Nucleus accumbens (tissue), 56 donors: ENCODE measurements at regions not wholly inside any gene's neighbourhood (a gene's known extent, or its start where the extent isn't known, plus 50 kb on each side); places are given as distances from the start of the nearest gene placed in this dataset.
"Not testable (repeated sequence)": the region's sequence is repeated elsewhere in the genome, so short reads cannot be mapped to it uniquely, and the experiment has no call there.

Experiments used
- DNase-seq, 56 donors: peaks; one replicate each; lab custom pipeline; 2025; lab: John Stamatoyannopoulos, UW

DNA sequence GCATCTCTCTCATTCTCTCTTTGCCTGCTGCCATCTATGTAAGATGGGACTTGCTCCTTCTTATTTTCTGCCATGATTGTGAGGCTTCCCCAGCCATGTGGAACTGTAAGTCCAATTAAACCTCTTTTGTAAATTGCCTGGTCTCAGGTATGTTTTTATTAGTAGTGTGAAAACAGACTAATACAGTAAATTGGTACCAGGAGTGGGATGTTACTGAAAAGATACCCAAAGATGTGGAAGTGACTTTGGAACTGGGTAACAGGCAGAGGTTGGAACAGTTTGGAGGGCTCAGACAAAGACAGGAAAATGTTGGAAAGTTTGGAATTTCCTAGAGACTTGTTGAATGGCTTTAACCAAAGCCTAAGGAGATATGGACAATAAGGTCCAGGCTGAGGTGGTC, 503.1 kb upstream of the SOX9 start:
- not testable (repeated sequence) for DNase-seq

DNA sequence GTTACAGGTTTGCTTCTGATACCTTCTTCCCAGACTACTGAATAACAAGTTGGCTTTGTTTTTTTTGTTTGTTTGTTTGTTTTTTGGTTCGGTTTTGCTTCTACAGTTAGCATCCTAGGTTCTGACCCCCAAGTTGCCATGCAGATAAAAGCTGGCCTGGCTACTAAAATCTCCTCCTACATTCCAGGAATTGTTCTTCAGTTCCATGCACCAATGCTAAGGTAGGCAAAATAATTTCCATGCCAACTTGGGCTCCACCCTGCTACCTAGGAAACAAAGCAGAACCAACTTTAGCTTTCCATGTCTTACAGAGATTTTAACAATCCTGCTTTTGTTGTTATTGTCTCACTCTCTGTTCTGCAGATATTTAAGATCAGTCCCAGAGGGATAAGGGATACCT, 495.5 kb upstream of the SOX9 start:
- no peak for DNase-seq

DNA sequence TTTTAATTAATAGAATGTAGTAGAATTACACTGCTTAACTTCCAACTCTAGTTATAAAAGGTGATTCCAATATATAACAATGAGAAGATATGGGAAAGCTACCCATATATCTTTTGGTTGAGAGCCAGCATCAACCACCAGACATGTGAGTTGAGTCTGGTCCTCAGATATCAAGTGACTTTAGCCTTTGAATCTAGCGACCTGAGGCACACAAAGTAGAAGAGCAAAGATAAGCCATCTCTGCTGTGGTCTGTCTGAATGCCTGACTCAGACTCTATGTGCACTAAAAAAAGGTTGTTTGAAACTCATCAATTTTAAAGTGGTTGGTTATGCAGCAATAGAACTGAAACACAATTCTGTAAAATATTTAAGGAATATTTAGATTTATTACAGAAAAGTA, 492.5 kb upstream of the SOX9 start:
- no peak for DNase-seq

DNA sequence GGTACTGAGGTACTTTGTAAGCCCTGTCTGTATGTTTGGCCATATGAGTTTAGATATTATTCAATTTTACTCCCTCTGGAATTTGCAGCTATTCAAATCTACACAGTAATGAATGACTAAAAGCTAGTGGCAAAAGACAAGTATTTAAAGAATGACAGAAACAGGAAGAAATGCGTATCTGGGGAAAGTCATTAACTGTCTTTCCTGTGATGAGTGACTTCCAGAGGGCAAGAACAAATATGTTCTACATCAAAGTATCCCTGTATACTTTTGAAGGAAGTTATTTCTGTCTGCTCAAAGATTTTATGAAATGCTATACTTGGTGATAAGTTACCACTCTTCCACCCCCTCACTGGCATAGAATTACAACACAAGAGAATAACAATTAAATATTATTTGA, 489.3 kb upstream of the SOX9 start:
- no peak for DNase-seq

DNA sequence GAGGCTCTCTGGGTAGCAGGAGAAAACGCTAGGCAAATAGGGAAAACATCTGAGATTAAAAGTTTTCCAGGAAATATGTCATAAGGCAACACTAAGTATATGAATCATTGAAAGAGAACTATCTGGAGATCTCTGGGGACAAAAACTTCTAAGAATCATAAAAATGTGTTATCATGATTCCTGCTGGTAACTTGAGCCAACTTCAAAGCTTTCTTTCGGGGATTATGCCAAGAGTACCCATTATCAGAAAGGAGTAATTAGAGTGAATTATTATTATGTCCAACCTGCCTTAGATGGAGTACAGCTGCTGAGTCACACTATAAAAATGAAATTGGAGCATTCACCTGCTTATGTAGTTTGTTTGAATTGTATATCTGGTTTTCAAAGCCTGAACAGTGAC, 488.5 kb upstream of the SOX9 start:
- DNase-seq: no peak

GRCh38 chr17:71633391-71633849, 487.4 kb upstream of the SOX9 start:
- DNase-seq: no peak

GRCh38 chr17:71634376-71634775, 486.4 kb upstream of the SOX9 start:
- DNase-seq: no peak

GRCh38 chr17:71635187-71635586, 485.6 kb upstream of the SOX9 start:
- no peak for DNase-seq

- DNase-seq: no peak
Observed at GRCh38 chr17:71636644-71637043, 484.2 kb upstream of the SOX9 start.

GRCh38 chr17:71638668-71639067, 482.2 kb upstream of the SOX9 start:
- no peak for DNase-seq

DNA sequence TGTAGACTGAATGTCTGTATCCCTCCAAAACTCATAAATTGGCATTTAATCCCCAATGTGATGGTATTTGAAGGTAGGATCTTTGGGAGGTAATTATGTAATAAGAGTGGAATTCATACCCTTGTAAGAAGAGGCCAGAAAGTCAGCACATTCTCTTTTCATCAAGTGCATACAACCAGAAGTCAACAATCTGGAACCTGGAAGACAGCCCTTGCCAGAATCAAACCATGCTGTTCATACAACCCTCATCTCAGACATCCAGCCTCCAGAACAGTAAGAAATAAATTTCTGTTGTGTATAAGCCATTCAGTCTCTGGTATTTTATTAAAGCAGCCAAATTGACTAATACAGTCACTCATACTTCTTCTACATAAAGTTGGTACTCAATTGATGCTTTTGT, 481.0 kb upstream of the SOX9 start:
- no peak for DNase-seq

DNA sequence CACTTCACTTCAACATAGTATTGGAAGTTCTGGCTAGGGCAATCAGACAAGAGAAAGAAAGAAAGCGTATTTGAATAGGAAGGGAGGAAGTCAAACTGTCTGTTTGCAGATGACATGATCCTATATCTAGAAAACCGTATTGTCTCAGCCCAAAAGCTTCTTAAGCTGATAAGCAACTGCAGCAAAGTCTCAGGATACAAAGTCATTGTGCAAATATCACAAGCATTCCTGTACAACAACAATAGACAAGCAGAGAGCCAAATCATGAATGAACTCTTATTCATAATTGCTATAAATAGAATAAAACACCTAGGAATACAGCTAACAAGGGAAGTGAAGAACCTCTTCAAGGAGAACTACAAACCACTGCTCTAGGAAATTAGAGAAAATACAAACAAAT, 473.9 kb upstream of the SOX9 start:
- DNase-seq: not testable (repeated sequence)

- DNase-seq: not testable (repeated sequence)
Observed at GRCh38 chr17:71648342-71648741, 472.5 kb upstream of the SOX9 start.

GRCh38 chr17:71649941-71650350, 470.9 kb upstream of the SOX9 start:
- DNase-seq: no peak

GRCh38 chr17:71655542-71655941, 465.3 kb upstream of the SOX9 start:
- no peak for DNase-seq

DNA sequence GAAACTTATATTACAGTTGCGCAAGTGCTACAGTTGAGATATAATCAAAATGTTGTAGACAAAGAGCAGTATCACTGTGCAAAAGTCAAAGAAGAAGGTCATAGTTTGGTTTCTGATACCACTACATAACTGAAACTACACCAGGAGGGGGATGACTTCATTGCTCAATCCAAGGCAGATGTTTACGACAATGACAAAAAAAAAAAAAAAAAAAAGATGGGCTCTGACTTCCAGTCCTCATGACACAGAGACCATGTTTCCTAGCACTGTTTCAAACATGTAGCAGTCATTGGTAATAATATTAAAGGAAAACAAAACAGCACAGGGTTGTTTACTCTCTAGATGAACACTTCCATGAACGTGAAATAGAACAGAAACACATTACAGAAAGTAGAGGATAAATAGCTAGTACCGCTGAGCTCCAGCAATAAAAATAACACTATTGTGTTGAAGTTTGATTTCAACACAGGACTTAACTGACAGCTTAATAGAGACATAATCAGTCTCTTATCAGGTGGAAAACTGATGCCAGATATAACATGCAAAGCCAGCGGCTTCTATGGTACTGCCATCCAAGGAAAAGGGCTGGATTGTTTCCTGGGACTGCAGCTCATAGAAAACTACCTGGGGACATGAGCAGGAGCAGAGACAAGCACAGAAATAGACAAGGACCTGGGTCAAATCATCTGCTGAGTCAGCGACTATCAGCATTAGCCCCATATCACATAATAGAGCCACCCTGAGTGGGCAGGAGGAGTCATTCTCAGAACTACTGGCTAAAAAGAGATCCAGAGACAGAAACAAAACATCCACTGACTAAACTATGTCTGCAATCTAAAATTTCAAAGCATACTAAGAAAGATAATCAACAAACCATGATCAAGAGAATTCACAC, 463.6 kb upstream of the SOX9 start:
- DNase-seq: no peak

DNA sequence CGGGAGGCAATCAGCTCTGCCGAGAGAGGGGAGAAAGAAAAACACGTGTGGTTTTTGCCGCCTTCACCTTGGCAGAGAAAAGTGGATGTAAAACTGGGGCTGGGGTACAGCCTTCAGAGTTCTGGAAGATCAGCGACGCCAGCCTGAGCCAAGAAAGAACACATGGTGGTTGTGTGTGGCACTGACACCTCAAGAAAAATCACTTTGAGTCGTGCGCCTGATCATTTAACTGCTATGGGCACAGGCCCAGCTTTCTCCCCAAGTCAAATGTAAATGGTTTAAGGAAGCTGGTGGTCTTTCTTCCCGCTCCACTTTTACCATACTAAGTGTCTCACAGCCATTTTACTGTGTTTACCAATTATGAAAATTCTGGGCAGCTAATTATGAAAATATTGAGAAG, 461.8 kb upstream of the SOX9 start:
- DNase-seq: no peak

DNA sequence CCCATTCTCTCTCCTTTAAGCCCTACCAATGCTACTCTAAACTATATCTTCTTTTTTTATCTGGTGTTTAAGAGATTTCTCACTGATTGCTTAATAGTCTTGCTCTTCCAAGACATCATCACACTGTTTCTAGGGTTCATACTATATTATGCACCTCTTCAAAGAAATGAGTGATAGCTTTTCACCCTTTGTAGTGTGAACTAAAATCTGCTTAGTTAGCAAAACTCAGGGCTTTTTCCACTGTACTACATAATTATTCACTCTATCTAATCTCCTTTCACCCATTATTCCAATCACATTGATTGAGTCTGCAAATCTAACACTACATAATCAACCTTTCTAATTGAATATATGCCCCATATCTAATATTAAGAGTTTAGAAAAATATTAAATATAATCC, 456.0 kb upstream of the SOX9 start:
- no peak for DNase-seq

GRCh38 chr17:71666047-71666446, 454.8 kb upstream of the SOX9 start:
- DNase-seq: no peak

DNA sequence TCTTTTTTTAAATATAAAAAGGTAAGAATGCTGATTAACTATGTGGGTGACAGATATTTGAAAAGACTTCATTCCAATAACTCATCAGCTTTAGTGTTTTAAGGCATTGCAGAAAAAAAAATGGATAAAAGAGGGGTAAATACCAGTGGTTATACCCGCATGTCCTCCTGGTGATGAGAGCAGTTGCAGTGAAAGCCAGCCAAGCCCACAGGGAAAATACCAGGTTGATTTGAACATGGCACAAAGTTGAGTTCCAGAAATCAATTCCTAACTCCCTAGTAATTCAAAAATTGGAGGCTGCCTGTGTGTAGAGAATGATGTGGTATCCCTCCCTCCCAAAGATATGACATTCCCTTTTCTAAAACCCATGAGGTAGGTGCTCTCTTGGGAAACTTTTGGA, 453.2 kb upstream of the SOX9 start:
- DNase-seq: no peak

DNA sequence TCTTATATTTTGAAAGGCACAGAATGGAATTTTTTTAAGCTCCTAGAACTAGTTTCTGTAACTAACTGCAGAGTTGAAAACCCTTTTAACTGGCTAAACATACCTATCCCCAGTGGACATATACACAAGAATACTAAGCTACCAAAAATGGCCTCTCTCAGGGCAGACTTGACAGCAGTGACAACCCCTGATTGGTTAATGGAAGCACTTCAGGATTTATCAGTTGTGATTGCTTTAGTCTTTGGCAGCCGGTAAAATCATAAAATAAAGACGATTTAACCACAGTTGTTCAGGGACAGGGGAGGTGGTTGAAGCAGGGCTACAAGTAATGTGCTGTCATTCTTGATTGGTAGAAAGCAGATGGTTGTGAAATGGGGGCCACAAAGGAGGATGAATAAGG, 452.0 kb upstream of the SOX9 start:
- no peak for DNase-seq

DNA sequence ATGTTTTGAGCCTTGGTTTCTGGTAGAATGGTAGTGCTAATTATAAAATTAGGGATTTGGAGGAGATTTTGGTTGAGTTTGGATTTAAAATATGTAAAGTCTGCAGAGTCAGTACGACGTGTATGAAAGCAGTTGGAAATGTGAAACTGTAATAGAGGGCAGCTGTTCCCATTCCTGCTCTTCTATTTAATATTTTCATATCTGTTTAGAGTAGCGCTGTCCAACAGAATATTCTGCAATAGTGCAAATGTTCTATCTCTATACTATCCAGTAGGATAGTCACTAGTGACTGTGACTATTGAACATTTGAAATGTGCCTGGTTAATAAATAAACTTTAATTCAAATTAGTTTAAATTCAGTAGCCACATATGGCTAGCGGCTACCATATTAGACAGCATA, 443.4 kb upstream of the SOX9 start:
- no peak for DNase-seq

DNA sequence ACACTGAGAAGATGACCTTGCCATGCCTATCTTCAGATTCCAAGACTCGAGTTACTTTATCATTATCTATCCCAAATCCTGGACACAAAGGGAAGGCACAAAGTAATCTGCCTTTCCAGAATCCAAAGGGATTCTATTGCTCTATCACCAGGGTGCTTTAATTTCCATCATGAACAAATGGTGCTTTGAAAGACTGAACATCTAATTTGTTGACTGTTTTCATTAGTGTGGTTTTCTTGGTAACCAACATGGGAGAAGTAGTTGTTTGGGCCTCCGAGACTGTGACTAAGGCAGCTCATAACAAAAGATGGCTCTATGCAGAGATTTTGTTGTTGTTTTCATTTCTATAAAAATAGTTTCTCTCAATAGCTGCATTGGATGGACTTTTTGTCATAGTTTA, 441.0 kb upstream of the SOX9 start:
- no peak for DNase-seq
